NCI-H345 treated with DMSO at 0.1 percent for 48 hours (cell line): ENCODE measurements at regions not wholly inside any gene's neighbourhood (a gene's known extent, or its start where the extent isn't known, plus 50 kb on each side); places are given as distances from the start of the nearest gene placed in this dataset.
"Not testable (repeated sequence)": the region's sequence is repeated elsewhere in the genome, so short reads cannot be mapped to it uniquely, and the experiment has no call there.

Experiments used
- DNase-seq: peaks from one replicate; lab custom pipeline; 2025; ENCODE audit not compliant: unreplicated experiment; lab: John Stamatoyannopoulos, UW

DNA sequence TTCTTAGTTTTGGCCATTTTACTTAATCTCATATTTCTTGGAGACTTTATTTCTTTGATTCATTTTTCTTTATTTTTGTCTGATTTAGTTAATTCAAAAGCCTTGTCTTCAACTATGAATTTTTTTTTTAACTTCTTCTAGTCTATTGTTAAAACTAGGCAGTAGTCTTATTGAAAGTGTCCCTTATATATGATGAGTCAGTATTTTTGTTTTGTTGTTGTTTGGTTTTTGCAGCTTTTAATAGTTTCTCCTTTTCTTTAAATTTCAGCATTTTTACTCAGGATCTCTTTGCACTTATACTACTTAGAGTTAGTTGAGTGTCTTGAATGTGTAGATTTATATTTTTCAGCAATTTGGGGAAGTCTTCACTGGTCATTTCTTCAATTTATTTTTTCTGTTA is 758.5 kb upstream of the CDH8 start:
- DNase-seq: no peak

DNA sequence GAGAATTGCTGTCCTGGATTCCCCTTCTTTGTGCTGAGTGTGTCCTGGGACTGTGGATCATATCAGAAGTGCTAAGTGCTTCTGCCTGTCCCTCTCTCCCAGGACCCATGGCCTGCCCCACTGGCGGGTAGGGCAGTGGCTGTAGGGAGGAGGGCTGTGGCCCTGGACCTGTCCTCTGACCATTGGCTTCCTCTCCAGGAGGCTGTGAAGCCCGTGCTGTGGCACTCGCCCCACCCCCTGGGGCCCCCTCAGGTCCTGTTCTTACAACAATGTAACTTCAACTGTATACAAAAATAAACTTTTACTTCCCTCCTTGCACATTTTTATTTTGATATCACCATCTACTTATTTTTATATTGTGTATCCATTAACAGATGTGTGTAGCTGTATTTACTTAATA is 743.8 kb upstream of the CDH8 start:
- DNase-seq: not testable (repeated sequence)

DNA sequence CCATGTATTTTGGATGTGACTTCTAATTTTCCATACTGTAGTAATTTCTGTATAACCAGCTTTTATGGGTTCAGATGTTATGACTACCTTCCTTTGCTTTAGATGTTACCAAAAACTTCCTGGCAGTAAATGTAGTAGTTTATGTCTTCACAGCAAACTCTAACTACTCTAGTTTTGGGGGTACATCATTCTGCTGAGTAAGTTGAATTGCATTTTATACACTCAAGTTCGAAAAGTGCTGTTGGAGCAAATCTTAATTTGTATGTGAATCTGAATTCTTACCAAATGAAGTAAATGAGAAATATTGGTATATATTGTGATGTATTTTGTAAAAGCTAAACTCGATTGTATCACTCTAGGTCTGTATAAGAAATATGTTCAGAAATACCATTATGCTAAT is 728.3 kb upstream of the CDH8 start:
- no peak for DNase-seq

DNA sequence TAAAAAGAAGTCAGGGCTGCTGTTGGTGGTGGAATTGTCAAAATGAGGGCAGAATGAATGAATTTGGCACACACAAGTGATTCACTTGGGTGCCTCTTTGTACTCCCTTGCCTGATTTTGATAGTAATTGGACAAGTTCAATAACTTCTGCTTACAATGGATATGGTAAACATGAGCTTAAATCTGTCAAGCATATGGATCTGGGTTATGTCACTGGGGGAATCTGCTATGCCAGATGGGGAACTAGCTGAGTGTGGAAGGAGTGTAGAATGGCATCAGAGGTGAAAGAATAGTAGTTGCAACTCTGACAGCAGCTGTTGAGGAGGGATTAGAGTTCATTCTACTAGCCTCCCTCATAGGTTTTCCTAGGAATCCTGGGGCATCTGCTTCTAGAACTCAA is 724.2 kb upstream of the CDH8 start:
- DNase-seq: no peak

DNA sequence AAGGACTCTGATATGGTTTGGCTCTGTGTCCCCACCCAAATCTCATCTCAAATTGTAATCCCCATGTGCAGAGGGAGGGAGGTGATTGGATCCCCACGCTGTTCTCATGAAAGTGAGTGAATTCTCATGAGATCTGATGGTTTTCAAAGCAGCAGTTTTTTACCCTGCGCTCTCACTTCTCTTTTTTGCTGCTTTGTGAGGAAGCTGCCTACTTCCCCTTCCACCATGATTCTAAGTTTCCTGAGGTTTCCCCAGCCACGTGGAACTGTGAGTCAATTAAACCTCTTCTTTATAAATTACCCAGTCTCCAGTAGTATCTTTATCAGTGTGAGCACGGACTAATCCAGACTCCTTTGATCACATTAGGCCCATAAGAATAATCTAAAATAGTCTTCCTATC is 719.7 kb upstream of the CDH8 start:
- no peak for DNase-seq

DNA sequence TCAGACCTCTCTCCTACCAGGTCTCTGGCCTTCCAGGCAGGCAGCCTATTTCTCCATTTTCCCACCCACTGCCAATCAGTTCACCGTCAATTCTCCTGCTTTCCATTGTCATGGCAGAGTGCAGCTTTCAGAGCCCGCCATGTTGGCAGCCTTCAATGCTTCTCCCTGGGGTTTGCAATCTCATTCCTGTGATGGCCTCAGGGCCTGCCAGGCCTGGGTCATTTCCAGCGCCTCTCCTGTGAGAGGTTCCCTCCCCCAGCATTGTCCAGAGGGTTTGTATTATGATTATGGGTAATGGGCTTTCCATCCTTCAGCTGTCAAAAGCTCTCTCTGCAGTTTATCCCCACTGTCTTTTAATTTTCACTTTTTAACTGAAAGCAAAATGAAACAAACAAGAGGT is 716.6 kb upstream of the CDH8 start:
- DNase-seq: no peak

DNA sequence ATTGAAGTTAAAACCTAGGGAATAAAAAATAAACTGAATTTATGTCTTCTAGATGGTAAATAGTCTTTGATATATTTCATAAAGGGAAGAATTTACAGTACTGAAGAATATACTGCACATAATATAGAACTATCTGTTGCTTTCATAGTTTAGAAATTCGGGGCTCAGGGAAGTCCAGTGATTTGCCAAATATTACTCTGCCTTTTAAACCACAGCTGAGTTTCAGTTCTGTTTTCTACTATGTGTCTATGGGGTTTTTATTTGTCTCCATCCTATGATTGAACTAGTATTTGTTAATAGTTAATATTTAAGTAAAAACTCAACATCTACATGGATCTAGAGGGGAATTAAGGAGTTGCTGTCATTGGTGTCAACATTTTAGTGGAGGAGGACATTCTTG is 715.0 kb upstream of the CDH8 start:
- DNase-seq: no peak

DNA sequence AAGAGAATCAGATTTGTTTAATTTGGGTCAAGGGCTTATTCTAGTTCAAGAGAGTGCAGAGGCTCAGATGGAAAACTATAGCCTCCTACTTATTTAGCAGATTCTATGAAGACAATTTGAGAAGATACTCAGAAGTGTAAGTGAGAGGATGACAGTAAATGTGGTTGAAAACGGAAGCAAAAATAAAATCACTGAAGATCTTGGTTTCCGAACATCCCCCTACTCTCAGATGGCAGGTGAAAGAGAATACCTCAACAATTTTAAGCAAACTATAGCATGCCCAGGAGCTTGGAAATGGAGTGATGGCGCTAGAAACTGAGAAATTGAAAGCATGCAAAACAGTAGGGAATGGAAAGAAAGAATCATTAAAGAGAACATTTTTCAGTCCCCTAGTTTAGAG is 705.5 kb upstream of the CDH8 start:
- DNase-seq: no peak

DNA sequence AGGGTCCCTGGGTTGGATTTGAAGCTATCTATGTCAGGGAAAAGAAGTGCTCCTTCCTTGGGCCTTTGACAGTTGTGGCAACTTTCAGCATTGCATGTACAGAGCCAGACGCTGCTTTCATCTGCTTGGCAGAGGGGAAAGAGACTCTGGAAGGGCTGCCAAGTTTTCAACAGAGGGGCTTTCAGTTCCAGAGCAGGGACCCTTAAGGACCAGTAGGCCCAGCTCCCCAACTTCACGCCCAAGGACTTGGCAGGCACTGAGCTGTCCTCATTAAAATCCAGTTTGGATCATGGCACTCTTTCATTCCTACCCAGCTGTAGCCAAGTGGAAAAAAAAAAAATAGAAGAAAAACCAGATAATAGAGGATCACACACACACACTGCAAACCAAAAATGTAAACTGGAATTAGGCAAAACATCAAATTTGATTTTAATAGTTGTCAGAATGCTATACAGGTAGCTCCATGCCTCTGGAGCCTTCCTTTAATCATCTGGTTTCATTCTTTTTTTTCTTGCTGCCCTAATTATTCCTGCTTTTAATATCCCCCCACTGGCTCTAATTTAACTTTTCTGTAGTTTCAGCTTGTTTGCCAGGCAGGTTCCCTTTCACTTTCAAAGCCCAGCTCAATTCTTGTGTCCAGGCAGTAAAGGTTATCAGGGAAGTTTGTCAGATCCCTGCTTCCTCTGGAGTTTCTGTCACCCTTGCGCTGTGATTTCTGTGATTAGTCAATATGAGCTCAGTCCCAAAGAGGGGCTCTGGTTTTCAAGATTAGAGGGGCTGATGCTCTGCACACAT is 702.6 kb upstream of the CDH8 start:
- DNase-seq: no peak

DNA sequence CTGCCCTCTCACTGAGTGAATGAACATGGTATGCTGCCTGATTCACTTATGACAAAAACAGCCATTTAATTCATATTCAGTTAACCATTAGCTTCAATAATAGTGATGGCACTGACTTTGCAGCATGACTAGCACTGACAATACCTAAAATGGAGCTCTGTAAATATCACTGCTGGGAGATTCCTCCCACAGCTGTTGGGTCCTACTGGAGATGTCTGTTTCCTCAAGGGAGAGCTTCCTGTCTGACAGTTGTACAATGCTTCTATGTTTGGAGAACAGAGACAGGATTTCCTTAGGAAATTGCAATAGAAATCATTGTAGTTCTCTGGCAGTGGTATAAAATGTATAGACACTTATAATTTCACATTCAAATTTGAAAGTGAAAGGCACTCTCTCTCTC is 695.9 kb upstream of the CDH8 start:
- no peak for DNase-seq

DNA sequence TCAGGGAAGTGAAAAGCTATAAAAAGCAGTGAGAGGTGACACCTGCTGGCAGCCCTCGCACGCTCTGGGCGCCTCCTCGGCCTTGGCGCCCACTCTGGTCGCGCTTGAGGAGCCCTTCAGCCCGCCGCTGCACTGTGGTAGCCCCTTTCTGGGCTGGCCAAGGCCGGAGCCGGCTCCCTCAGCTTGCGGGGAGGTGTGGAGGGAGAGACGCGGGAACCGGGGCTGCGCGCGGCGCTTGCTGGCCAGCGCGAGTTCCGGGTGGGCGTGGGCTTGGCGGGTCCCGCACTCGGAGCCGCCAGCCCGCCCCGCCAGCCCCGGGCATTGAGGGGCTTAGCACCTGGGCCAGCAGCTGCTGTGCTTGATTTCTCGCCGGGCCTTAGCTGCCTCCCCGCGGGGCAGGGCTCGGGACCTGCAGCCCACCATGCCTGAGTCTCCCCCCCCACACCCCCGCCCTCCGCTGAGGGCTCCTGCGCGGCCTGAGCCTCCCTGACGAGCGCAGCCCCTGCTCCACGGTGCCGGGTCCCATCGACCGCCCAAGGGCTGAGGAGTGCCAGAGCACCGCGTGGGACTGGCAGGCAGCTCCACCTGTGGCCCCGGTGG is 688.5 kb upstream of the CDH8 start:
- DNase-seq: not testable (repeated sequence)

DNA sequence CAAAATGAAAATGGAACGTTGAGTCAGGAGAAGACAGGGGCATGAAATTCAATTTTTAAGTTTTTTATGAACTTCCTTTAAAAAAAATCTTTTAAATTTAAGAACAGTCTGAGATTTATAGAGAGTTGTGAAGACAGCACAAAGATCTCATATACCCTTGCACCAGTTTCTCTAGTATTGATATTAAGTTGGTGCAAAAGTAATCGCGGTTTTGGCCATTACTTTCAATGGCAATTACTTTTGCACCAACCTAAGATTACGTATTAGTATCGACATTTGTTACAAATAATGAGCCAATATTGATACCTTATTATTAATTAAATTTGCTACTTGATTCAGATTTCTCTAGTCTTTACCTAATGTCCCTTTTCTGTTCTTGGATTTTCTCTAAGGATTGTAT is 684.4 kb upstream of the CDH8 start:
- DNase-seq: no peak

DNA sequence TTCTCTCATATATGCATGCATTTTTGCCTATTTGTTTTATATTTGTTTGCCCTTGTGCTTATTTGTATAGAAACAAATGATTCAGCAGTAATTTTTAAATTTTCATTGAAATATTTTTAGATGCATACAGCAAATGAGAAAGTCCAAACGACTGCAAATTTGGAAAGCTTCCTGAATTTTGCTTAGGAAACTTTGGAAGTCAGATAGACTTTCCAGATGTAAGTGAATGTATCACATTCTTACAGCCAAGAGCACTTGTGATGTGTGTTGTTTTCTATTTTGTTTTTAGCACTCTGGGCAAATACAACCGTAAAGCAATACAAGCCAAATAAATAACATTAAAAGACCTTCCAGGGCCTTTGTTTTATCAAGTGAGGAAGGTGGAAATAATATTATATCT is 680.8 kb upstream of the CDH8 start:
- no peak for DNase-seq

DNA sequence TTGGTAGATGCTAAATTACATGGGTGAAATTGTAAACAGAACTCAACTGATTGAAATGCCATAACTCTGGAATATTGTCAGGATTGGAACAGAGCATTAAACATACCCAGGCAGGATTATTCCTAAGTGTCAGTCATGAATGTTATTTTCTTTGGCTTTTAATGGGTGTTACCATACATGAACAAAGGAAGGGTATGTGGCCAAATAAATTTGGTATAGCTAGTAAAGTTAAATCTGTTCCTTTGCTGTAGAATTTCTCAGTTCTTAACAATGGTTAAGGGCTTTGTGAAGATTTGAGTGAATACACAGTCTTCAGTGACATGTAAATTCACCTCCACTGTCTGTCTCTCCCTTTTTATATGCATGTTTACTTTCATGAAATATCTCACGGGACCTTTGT is 679.5 kb upstream of the CDH8 start:
- no peak for DNase-seq

DNA sequence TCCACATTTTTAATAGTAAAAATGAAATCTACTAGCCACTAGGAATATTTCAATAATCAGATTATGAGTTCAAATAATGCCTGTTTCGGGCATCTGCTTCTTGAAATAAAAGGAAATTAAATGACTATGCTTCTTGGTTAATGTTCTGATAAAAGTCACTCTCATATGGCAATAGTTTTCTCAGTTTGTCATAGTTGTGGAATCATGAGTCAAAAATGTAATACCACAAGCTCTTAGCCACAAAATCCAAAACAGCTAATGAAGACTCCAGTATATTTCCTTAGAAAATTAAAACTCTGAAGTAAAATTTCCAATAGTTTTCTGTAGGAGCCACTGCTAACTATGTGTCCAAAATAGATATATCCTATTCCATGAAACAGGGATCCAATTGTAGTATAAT is 676.3 kb upstream of the CDH8 start:
- no peak for DNase-seq

DNA sequence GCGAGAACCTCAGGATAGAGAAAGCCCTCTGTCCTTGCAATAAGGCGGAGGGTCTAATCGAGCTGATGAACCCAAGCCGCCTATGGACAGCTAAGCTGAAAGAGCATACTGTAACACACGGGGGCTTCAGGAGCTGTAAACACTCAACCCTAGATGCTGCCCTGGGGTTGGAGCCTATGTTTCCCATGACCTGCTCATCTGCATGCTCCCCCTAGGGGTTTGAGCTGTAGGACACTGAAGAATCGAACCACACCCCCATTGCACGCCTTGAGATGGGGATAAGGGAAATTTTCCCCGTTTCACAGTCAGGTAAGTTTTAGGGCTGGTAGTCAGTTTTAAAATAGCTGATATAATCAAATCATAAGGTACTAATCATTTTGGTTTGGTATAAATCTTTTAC is 675.6 kb upstream of the CDH8 start:
- no peak for DNase-seq

DNA sequence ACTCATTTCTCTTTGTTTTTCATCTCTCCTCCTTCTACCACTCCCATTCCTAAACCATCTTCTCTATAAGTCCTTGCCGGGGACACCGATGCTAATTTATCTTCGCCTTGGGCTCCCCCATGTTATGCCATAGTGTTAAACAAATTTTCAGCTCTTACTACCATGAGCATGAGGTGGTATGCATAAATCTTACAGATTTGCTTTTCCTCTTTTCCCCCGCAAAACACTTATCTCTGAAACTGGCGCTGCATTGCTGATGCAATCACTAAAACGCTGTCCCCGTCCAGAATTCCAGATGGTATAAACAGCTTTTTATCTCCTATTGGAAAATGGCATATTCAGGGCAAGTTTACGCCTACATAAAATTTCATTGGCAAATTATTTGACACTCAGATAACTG is 673.6 kb upstream of the CDH8 start:
- DNase-seq: no peak

DNA sequence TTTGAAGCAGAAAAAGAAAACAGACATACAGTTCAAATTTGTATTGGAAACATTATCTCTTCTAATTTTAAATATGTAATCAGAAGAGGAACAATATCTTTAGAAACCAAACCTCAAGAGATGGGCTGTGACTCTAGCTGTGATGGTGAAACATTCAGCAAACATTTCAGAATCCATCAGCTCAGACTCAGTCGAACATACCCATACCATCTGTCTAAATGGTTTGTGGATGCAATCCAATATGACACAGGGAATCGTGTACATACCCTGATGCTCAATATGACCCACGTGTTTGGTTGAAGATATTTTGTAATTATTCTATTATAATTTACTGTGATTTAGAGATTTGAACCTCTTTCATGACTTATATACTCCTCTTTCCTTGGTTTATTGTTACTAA is 665.2 kb upstream of the CDH8 start:
- DNase-seq: no peak

DNA sequence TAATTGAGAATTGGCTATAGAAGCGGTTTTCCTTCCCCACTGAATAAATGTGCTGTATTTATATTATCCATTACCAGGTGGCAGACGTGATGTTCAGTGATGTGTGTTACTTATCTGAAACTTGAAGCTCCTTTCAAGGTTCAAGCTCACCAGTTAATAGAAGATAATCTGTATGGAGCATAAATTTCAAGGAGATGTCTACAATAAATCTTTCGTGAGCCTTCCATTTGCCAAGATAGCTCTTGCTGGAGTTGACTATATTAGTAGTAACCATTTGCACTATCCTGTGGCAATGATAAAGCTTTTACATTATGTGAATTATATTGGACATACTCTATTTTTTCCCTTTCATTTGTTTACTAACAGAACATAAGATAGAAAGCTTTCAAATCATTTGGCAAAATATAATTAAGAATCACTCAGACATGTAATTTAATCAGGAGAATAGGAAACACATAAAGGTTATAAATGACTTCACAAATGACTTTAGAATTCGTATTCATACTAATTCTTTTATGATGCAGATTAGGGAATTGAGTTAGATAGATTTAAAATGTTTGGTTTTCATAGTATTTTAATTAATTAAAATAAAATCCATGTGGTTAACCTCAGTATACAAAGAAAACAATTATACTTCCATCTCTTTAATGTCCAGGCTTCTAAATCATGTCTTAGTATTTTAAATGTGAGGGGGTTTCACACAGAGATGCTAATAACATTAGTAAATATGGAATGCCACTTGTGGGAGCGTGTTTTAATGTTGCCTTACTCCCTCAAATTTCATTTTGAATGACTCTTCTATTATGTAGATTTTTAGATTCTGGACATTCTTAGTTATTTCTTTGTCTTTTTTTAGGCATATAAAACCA is 664.4 kb upstream of the CDH8 start:
- DNase-seq: no peak

DNA sequence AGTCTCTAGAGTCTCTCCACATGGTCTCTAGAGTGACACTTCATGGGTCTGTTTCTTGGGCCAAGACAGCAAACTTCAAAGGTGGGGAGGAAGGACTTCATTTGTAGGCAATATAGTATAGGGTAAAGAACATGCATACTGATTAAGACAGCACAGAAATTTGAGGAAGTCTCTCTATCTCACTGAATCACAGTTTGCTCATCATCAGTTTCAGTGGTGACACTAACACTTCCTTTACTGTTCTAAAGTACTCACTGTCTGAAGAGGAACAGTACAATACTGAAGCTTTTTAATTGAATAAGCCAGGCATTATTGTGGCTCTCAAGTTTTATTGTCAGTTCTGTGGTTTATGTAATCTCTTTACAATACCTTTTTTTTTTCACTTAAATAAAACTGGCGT is 656.4 kb upstream of the CDH8 start:
- DNase-seq: no peak

DNA sequence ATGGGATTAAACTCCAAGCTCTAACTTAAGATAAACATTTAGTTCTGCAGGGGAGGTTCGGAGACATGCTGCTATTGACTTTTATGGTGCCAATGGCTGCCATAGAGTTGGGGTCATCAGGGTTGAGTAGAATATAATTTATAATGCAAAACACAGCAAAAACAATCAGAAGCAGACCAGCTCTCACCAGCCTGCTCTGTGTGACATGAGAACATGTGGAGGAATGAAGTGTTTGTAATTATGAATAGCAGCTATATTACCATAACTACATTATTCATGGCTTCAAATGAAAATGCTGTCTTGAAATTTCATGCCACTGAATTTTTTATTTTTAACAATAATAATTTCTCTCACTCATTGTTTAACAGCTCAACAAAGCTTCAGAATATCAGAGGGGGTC is 645.6 kb upstream of the CDH8 start:
- no peak for DNase-seq

DNA sequence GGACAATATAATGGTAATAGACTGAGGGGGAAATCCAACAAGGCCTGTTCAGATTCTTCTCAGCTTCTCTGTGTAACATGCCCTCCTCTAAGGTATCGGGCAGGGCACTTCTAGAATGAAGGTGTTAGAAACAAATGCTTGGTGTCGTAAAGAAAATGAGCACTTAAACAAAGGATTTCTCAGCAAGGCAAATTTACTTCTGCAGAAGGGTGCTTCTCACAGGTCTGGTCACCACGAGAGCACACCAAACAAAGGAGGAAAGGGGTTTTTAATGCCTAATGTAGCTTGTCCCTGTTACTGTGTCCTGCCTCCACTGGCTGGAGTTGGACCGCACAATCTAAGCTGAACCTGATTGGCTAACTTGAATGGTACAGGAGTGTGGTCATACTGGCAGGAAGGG is 642.6 kb upstream of the CDH8 start:
- no peak for DNase-seq
